AG09319 (cell line): ENCODE measurements at regions not wholly inside any gene's neighbourhood (a gene's known extent, or its start where the extent isn't known, plus 50 kb on each side); places are given as distances from the start of the nearest gene placed in this dataset.

Experiments
- DNase-seq: peaks from one replicate; pipeline ENCODE4 v3.0.0-alpha.2; 2010; ENCODE audit warnings: low read depth; ENCODE audit errors: extremely low read depth
- TF ChIP-seq, protein P1 (sequence below): IDR thresholded peaks from 2 replicates; pipeline ENCODE4 v1.5.1; 2011; ENCODE audit warnings: low read depth, mild to moderate bottlenecking, inconsistent platforms, low read length, moderate library complexity

DNA sequence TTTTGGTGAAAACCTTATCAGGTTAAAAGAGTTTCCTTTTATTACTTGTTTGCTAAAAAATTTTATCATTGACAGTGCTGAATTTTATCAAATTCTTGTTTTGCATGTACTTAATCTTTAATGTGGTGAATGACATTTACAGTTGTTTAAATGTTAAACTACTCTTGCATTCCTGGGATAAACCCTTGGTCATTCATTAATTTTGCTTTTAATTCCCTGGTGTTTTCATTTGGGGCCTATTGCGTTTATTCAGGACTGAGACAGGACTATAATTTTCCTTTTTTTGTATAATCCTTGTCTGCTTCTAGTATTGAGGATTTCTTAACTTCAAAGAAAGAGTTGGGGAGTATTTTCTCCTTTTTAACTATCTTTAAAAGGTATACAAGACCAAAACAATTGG is 98.7 kb upstream of the TLL1 start:
- TF ChIP-seq, protein P1, sequence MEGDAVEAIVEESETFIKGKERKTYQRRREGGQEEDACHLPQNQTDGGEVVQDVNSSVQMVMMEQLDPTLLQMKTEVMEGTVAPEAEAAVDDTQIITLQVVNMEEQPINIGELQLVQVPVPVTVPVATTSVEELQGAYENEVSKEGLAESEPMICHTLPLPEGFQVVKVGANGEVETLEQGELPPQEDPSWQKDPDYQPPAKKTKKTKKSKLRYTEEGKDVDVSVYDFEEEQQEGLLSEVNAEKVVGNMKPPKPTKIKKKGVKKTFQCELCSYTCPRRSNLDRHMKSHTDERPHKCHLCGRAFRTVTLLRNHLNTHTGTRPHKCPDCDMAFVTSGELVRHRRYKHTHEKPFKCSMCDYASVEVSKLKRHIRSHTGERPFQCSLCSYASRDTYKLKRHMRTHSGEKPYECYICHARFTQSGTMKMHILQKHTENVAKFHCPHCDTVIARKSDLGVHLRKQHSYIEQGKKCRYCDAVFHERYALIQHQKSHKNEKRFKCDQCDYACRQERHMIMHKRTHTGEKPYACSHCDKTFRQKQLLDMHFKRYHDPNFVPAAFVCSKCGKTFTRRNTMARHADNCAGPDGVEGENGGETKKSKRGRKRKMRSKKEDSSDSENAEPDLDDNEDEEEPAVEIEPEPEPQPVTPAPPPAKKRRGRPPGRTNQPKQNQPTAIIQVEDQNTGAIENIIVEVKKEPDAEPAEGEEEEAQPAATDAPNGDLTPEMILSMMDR, result no peak
- DNase-seq, result no peak

DNA sequence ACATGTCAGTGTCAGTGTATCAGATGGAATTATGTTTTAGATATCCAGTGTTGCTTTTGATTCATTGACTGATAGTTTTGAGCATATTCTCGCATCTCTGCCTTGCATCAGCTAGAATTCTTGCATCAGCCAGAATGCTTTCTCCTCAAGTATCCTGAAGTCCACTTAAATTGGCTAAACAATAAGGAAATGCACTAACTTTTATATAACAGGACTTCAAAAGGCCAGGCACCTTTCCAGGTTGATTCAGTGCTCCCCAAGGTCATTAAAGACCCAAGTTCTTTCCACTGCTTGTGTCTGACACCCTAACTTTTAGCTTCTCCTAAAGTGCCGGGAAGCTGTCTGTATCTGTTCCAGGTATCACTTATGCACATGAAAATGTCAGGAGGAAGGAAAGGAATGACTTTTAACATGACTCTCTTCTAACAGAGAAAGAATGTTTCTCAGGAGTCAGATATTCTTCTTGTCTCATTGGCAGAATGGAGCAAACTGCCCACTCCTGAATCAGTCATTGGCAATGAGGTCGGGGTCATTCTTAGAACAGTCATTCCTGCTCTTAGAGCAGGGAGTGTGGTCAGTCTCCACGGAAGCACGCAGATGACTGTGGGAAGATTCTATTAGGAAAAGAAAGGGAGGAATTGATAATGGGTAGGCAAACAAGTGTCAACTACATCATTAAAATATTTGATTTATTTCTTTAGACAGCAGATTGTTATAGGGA is 92.9 kb upstream of the TLL1 start:
- TF ChIP-seq, protein P1, result no peak
- DNase-seq, result no peak

DNA sequence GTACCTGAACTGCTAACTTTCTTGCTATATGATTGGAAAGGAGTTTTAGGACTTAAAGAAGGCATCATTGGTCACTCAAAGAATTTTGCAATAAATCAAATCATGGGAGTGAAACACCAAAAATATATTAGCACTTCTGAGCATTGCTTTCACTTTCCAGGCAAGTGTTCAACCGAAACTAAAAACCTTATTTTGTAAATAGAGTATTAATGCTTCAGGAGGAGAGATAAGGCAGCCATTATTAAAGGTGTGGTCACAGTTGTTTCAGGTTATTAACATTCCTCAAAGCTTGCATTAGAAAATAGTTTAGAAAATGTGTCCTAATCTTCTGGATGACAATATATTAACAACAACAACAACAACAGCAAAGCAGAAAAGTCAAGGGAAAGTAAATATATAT is 92.3 kb upstream of the TLL1 start:
- TF ChIP-seq, protein P1, result no peak
- no peak for DNase-seq

DNA sequence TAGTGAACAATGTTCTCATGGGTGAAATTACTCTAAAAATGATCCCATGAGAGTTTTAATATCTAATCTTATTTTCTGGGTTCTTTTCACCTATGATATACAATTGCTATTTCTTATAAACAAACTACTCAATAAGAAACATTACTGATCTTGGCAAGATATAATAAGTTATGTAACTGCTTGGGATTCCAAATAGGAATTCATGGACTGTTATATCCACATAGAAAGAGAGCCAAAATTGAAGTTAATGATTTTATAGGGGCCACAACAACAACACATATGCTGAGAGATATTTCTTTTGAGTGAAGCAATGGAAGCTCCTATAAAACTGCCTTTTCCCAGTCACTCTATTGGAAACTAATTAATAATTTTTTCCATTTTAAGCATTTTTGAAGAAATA is 90.4 kb upstream of the TLL1 start:
- TF ChIP-seq, protein P1, result no peak

DNA sequence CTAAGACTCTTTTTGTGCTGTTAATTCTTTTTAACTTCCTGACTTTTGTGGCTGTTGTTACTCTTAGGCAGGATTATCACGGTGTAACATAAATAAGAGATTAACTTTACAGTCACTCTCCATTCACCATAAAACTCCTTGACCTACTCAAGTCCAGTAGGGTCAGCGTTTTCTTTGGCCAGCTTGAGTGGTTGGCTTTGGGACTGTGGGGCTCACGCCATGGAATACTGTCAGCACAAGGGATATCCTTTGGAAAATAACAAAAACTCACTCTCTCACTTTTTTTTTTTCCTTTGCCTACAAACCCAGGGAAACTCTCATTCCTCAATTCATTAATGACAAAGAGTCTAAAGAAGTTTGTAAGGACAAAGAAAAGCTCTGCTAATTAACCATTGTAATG is 89.4 kb upstream of the TLL1 start:
- TF ChIP-seq, protein P1, result no peak
- no peak for DNase-seq

More for the DNA sequence above, 90.4 kb upstream of the TLL1 start:
- no peak for DNase-seq

DNA sequence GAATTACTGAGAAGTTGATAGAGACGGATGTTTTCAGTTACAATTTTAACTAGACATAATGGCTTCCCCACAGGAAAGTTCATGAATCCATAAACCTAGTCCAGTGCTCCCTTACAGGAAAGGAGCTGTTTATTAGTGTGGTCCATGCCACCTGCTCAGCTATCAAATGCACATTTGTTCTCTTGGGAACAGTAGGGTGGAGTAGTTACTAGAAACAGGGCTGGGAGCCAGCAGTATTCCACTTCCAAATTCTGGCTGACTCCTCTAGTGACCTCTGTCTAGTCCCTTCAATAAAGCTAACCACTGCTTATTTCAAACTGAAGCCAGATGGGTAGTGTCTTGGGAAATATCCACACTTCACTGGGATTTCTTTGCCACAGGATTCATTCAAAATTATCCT is 88.4 kb upstream of the TLL1 start:
- TF ChIP-seq, protein P1, result no peak
- DNase-seq, result no peak

DNA sequence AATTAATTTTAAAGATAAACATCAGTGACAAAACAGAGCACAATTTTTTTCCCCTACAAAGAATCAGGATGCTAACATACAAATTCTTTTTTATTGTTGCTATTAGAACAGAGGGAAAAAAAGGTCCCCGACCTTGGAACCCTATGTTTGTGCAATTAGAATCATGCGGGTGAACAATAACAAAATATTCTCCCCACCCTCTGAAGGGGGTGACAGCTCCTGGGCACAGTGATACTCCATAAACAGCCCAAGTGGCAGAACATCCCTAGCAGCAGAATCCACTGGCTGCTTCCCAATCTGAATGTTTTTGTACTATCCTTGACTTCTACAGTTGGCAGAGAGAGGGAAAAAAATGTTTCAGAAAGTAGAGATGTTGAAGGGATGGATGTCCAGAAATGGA is 87.7 kb upstream of the TLL1 start:
- TF ChIP-seq, protein P1, result no peak

More for the DNA sequence above, 87.7 kb upstream of the TLL1 start:
- no peak for DNase-seq
